Karpas-422 (cell line): ENCODE measurements at regions not wholly inside any gene's neighbourhood (a gene's known extent, or its start where the extent isn't known, plus 50 kb on each side); places are given as distances from the start of the nearest gene placed in this dataset.

Source experiments
- DNase-seq: peaks from one replicate; pipeline ENCODE4 v3.0.0-alpha.2; 2015
- H2AFZ ChIP-seq: fragments of 200-600 bp; sonication (generic); 2 replicates; pipeline ENCODE4 v1.6.1; 2014; ENCODE audit warnings: antibody characterized with exemption, low read length, mixed read lengths
- H3K27ac ChIP-seq: fragments of 200-600 bp; sonication (generic); 2 replicates; pipeline ENCODE4 v1.5.1; 2014; ENCODE audit warnings: mild to moderate bottlenecking, low read length, moderate library complexity
- H3K27me3 ChIP-seq: fragments of 200-600 bp; sonication (generic); 2 replicates; pipeline ENCODE4 v1.6.1; 2014; ENCODE audit warnings: low read length, mixed read lengths
- H3K36me3 ChIP-seq: fragments of 200-600 bp; sonication (generic); 2 replicates; pipeline ENCODE4 v1.6.1; 2014; ENCODE audit warnings: low read length, mixed read lengths; ENCODE audit not compliant: insufficient read depth
- H3K4me1 ChIP-seq: fragments of 200-600 bp; sonication (generic); 2 replicates; pipeline ENCODE4 v1.6.1; 2014; ENCODE audit warnings: mild to moderate bottlenecking, low read length, mixed read lengths
- H3K4me2 ChIP-seq: fragments of 200-600 bp; sonication (generic); 2 replicates; pipeline ENCODE4 v1.6.1; 2014; ENCODE audit warnings: low read length, low read depth, mild to moderate bottlenecking; ENCODE audit not compliant: poor library complexity, severe bottlenecking
- H3K4me3 ChIP-seq: fragments of 200-600 bp; sonication (generic); 2 replicates; pipeline ENCODE4 v1.5.1; 2014; ENCODE audit warnings: mild to moderate bottlenecking, antibody characterized with exemption, low read length, mixed read lengths
- H3K79me2 ChIP-seq: fragments of 200-600 bp; sonication (generic); 2 replicates; pipeline ENCODE4 v1.6.1; 2014; ENCODE audit warnings: mild to moderate bottlenecking, low read length, mixed read lengths
- H3K9ac ChIP-seq: fragments of 200-600 bp; sonication (generic); 2 replicates; pipeline ENCODE4 v1.6.0; 2014; ENCODE audit warnings: low read length
- H3K9me2 ChIP-seq: fragments of 200-600 bp; sonication (generic), shearing (Covaris generic); replicated peaks from 2 replicates; pipeline ENCODE4 v1.6.0; 2014; ENCODE audit warnings: mild to moderate bottlenecking, low read length, moderate library complexity; ENCODE audit not compliant: insufficient read depth
- H3K9me3 ChIP-seq: fragments of 300-700, 200-600 bp; sonication (generic); 2 replicates; pipeline ENCODE4 v1.6.1; 2014; ENCODE audit warnings: low read length, mixed read lengths
- H4K20me1 ChIP-seq: fragments of 200-600 bp; sonication (generic); 2 replicates; pipeline ENCODE4 v1.6.1; 2014; ENCODE audit warnings: mild to moderate bottlenecking, antibody characterized with exemption, low read length, low read depth; ENCODE audit not compliant: insufficient read depth

GRCh38 chr16:85400305-85401205 is 212.6 kb upstream of the GSE1 start:
- no peak for DNase-seq
- H3K4me2 ChIP-seq = no peak overlapping the region
- no peaks in the 10 kb centered on the region for H3K9me2 ChIP-seq
- no peaks in the 10 kb centered on the region for H3K9me3 ChIP-seq
- H3K4me3 ChIP-seq = no peak overlapping the region
- H3K27ac ChIP-seq = no peak overlapping the region
- no peaks in the 10 kb centered on the region for H3K79me2 ChIP-seq
- peaks cover 27% of the 10 kb centered on the region for H3K4me1 ChIP-seq
- no peaks in the 10 kb centered on the region for H3K27me3 ChIP-seq
- no peak overlapping the region for H2AFZ ChIP-seq
- H3K36me3 ChIP-seq = no peaks in the 10 kb centered on the region
- H3K9ac ChIP-seq = no peak overlapping the region
- no peaks in the 10 kb centered on the region for H4K20me1 ChIP-seq

GRCh38 chr16:85401370-85401916 is 211.7 kb upstream of the GSE1 start:
- H2AFZ ChIP-seq = no peak overlapping the region
- H3K79me2 ChIP-seq = no peaks in the 10 kb centered on the region
- no peak overlapping the region for H3K27ac ChIP-seq
- H4K20me1 ChIP-seq = no peaks in the 10 kb centered on the region
- H3K9me2 ChIP-seq = no peaks in the 10 kb centered on the region
- no peaks in the 10 kb centered on the region for H3K9me3 ChIP-seq
- H3K4me3 ChIP-seq = no peak overlapping the region
- no peak overlapping the region for H3K9ac ChIP-seq
- DNase-seq = no peak
- peaks cover 19% of the 10 kb centered on the region for H3K4me1 ChIP-seq
- no peak overlapping the region for H3K4me2 ChIP-seq
- H3K36me3 ChIP-seq = no peaks in the 10 kb centered on the region
- no peaks in the 10 kb centered on the region for H3K27me3 ChIP-seq

GRCh38 chr16:85401917-85402766 is 211.0 kb upstream of the GSE1 start:
- Histone ChIP-seq H3K9me3 (no peaks in the 10 kb centered on the region), H3K9ac (no peak overlapping the region), H3K9me2 (no peaks in the 10 kb centered on the region), H3K4me2 (no peak overlapping the region), H3K27me3 (no peaks in the 10 kb centered on the region), H3K4me1 (peaks cover 12% of the 10 kb centered on the region), H3K36me3 (no peaks in the 10 kb centered on the region), H2AFZ (no peak overlapping the region), H3K4me3 (no peak overlapping the region), H4K20me1 (no peaks in the 10 kb centered on the region), H3K79me2 (no peaks in the 10 kb centered on the region), H3K27ac (no peak overlapping the region)
- DNase-seq = no peak

GRCh38 chr16:85402910-85403692 is 210.0 kb upstream of the GSE1 start:
- H3K36me3 ChIP-seq = no peaks in the 10 kb centered on the region
- H3K4me2 ChIP-seq = no peak overlapping the region
- no peak overlapping the region for H3K4me3 ChIP-seq
- H3K9me2 ChIP-seq = no peaks in the 10 kb centered on the region
- no peak overlapping the region for H2AFZ ChIP-seq
- H3K4me1 ChIP-seq = peaks cover 2% of the 10 kb centered on the region
- H3K79me2 ChIP-seq = no peaks in the 10 kb centered on the region
- no peaks in the 10 kb centered on the region for H3K27me3 ChIP-seq
- DNase-seq = no peak
- H3K9me3 ChIP-seq = no peaks in the 10 kb centered on the region
- no peaks in the 10 kb centered on the region for H4K20me1 ChIP-seq
- H3K27ac ChIP-seq = no peak overlapping the region
- no peak overlapping the region for H3K9ac ChIP-seq

GRCh38 chr16:85403693-85404092 is 209.4 kb upstream of the GSE1 start:
- H3K4me1 ChIP-seq = no peaks in the 10 kb centered on the region
- H3K27me3 ChIP-seq = no peaks in the 10 kb centered on the region
- no peak overlapping the region for H2AFZ ChIP-seq
- H3K9me2 ChIP-seq = no peaks in the 10 kb centered on the region
- H3K9ac ChIP-seq = no peak overlapping the region
- H4K20me1 ChIP-seq = no peaks in the 10 kb centered on the region
- no peak overlapping the region for H3K4me2 ChIP-seq
- no peak overlapping the region for H3K4me3 ChIP-seq
- H3K9me3 ChIP-seq = no peaks in the 10 kb centered on the region
- no peak for DNase-seq
- H3K36me3 ChIP-seq = no peaks in the 10 kb centered on the region
- no peak overlapping the region for H3K27ac ChIP-seq
- no peaks in the 10 kb centered on the region for H3K79me2 ChIP-seq

- Histone ChIP-seq H2AFZ (no peak overlapping the region), H3K4me1 (no peaks in the 10 kb centered on the region), H4K20me1 (no peaks in the 10 kb centered on the region), H3K4me2 (no peak overlapping the region), H3K9me3 (no peaks in the 10 kb centered on the region), H3K27me3 (no peaks in the 10 kb centered on the region), H3K36me3 (no peaks in the 10 kb centered on the region), H3K27ac (no peak overlapping the region), H3K79me2 (no peaks in the 10 kb centered on the region), H3K9ac (no peak overlapping the region), H3K4me3 (no peak overlapping the region), H3K9me2 (no peaks in the 10 kb centered on the region)
- DNase-seq = no peak
These were observed 200.1 kb upstream of the GSE1 start for GRCh38 chr16:85412911-85413520.

- Histone ChIP-seq H3K36me3 (no peaks in the 10 kb centered on the region), H3K4me1 (no peaks in the 10 kb centered on the region), H3K9me3 (no peaks in the 10 kb centered on the region), H3K79me2 (no peaks in the 10 kb centered on the region), H3K9ac (no peak overlapping the region), H3K4me2 (no peak overlapping the region), H3K4me3 (no peak overlapping the region), H3K27ac (no peak overlapping the region), H4K20me1 (no peaks in the 10 kb centered on the region), H3K27me3 (no peaks in the 10 kb centered on the region), H2AFZ (no peak overlapping the region), H3K9me2 (no peaks in the 10 kb centered on the region)
- no peak for DNase-seq
These were observed 199.1 kb upstream of the GSE1 start for GRCh38 chr16:85413691-85414663.
